Activated CD4-positive, alpha-beta T cell treated with anti-CD3 and anti-CD28 coated beads for 36 hours (primary cell): ENCODE measurements at regions not wholly inside any gene's neighbourhood (a gene's known extent, or its start where the extent isn't known, plus 50 kb on each side); places are given as distances from the start of the nearest gene placed in this dataset.

Source experiments
- ATAC-seq: fragments of 200-7000 bp; cut with Tn5 transposase; one replicate; pipeline ENCODE4 v1.10.0; 2021; ENCODE audit warnings: mild to moderate bottlenecking, moderate library complexity
- CTCF ChIA-PET: fragments of 350-600 bp; sonication (Branson Sonifier 250); formaldehyde crosslinking; loops from one replicate; lab custom pipeline; 2021; ENCODE audit warnings: antibody characterized with exemption; lab: Charles Lee
- POLR2A ChIA-PET: fragments of 350-600 bp; sonication (Branson Sonifier 250); formaldehyde crosslinking; loops from one replicate; lab custom pipeline; 2021; ENCODE audit warnings: antibody characterized with exemption, inconsistent platforms; lab: Charles Lee
- DNase-seq: peaks from one replicate; pipeline ENCODE4 v3.0.0-alpha.2; 2020
- H3K27ac Mint-ChIP-seq: one replicate; pipeline ENCODE4 v1.8.0; 2021; ENCODE audit warnings: mixed read lengths
- H3K27me3 Mint-ChIP-seq: one replicate; pipeline ENCODE4 v1.8.0; 2021; ENCODE audit warnings: mixed read lengths
- H3K36me3 Mint-ChIP-seq: one replicate; pipeline ENCODE4 v1.8.0; 2021; ENCODE audit warnings: low read depth, mixed read lengths
- H3K4me1 Mint-ChIP-seq: one replicate; pipeline ENCODE4 v1.8.0; 2021; ENCODE audit warnings: mixed read lengths
- H3K4me3 Mint-ChIP-seq: one replicate; pipeline ENCODE4 v1.8.0; 2021; ENCODE audit warnings: mild to moderate bottlenecking, moderate library complexity, mixed read lengths
- H3K9me3 Mint-ChIP-seq: one replicate; pipeline ENCODE4 v1.8.0; 2021; ENCODE audit warnings: low read depth, mixed read lengths
- intact Hi-C, 2 experiments: fragments of 100-400 bp; cut with DNase I in 1 of 2; cut with micrococcal nuclease in 1 of 2; formaldehyde crosslinking; loops; one replicate each; pipeline versions ENCODE4 v1.14.2 to v1.15.1; 2022 to 2024; cut with DNase I, micrococcal nuclease

- Mint-ChIP-seq H3K27me3 (no peaks in the 10 kb centered on the region), H3K4me1 (peaks cover 3% of the 10 kb centered on the region), H3K4me3 (no peak overlapping the region), H3K36me3 (no peaks in the 10 kb centered on the region), H3K9me3 (no peaks in the 10 kb centered on the region), H3K27ac (no peak overlapping the region)
- ATAC-seq (no peak), DNase-seq (no peak)
- intact Hi-C loops = no loop called here
- ChIA-PET POLR2A (no interaction called here), CTCF (no interaction called here)
These were observed 374.8 kb downstream of the NFIB start for GRCh38 chr9:13939134-13939533.

- DNase-seq (no peak), ATAC-seq (no peak)
- CTCF ChIA-PET = no interaction called here
- no peaks in the 10 kb centered on the region for H3K36me3 Mint-ChIP-seq
- H3K4me1 Mint-ChIP-seq = no peaks in the 10 kb centered on the region
- no peaks in the 10 kb centered on the region for H3K9me3 Mint-ChIP-seq
- H3K4me3 Mint-ChIP-seq = no peak overlapping the region
- POLR2A ChIA-PET = no interaction called here
- H3K27ac Mint-ChIP-seq = no peak overlapping the region
- intact Hi-C loops = no loop called here
- H3K27me3 Mint-ChIP-seq = no peaks in the 10 kb centered on the region
These were observed 379.5 kb downstream of the NFIB start for GRCh38 chr9:13934416-13934815.

- Mint-ChIP-seq H3K27me3 (no peaks in the 10 kb centered on the region), H3K4me3 (no peak overlapping the region), H3K27ac (no peak overlapping the region), H3K36me3 (no peaks in the 10 kb centered on the region), H3K4me1 (no peaks in the 10 kb centered on the region), H3K9me3 (no peaks in the 10 kb centered on the region)
- ChIA-PET CTCF (no interaction called here), POLR2A (no interaction called here)
- ATAC-seq = no peak
- DNase-seq = no peak
- intact Hi-C loops = no loop called here
These were observed 380.7 kb downstream of the NFIB start for GRCh38 chr9:13933268-13933656.

GRCh38 chr9:13932528-13933267 lies 381.2 kb downstream of the NFIB start:
- ATAC-seq = no peak
- H3K36me3 Mint-ChIP-seq = no peaks in the 10 kb centered on the region
- intact Hi-C loops = no loop called here

GRCh38 chr9:13929013-13929412 lies 384.9 kb downstream of the NFIB start:
- CTCF ChIA-PET = no interaction called here
- no peaks in the 10 kb centered on the region for H3K27me3 Mint-ChIP-seq
- H3K27ac Mint-ChIP-seq = no peak overlapping the region

More at GRCh38 chr9:13932528-13933267, 381.2 kb downstream of the NFIB start:
- Mint-ChIP-seq H3K27me3 (no peaks in the 10 kb centered on the region), H3K4me3 (no peak overlapping the region), H3K4me1 (no peaks in the 10 kb centered on the region), H3K9me3 (no peaks in the 10 kb centered on the region), H3K27ac (no peak overlapping the region)
- ChIA-PET POLR2A (no interaction called here), CTCF (no interaction called here)
- no peak for DNase-seq

GRCh38 chr9:13923381-13923780 lies 390.6 kb downstream of the NFIB start:
- DNase-seq (no peak), ATAC-seq (no peak)
- ChIA-PET CTCF (no interaction called here), POLR2A (no interaction called here)
- H3K4me3 Mint-ChIP-seq = no peak overlapping the region
- H3K36me3 Mint-ChIP-seq = no peaks in the 10 kb centered on the region
- no peak overlapping the region for H3K27ac Mint-ChIP-seq
- H3K9me3 Mint-ChIP-seq = peaks cover 9% of the 10 kb centered on the region
- intact Hi-C loops = no loop called here
- no peaks in the 10 kb centered on the region for H3K4me1 Mint-ChIP-seq
- H3K27me3 Mint-ChIP-seq = no peaks in the 10 kb centered on the region

More at GRCh38 chr9:13929013-13929412, 384.9 kb downstream of the NFIB start:
- no peak for DNase-seq
- no peak overlapping the region for H3K4me3 Mint-ChIP-seq
- POLR2A ChIA-PET = no interaction called here
- H3K4me1 Mint-ChIP-seq = no peaks in the 10 kb centered on the region
- no peak for ATAC-seq
- peaks cover 3% of the 10 kb centered on the region for H3K9me3 Mint-ChIP-seq
- no peaks in the 10 kb centered on the region for H3K36me3 Mint-ChIP-seq
- intact Hi-C loops = no loop called here

- DNase-seq (no peak), ATAC-seq (no peak)
- ChIA-PET POLR2A (no interaction called here), CTCF (no interaction called here)
- Mint-ChIP-seq H3K9me3 (peaks cover 11% of the 10 kb centered on the region), H3K4me3 (no peak overlapping the region), H3K27me3 (no peaks in the 10 kb centered on the region), H3K4me1 (no peaks in the 10 kb centered on the region), H3K27ac (no peak overlapping the region), H3K36me3 (no peaks in the 10 kb centered on the region)
- intact Hi-C loops = no loop called here
These were observed 393.4 kb downstream of the NFIB start for GRCh38 chr9:13920557-13920956.

GRCh38 chr9:13919401-13919800 lies 394.5 kb downstream of the NFIB start:
- no peaks in the 10 kb centered on the region for H3K4me1 Mint-ChIP-seq
- intact Hi-C loops = no loop called here
- DNase-seq = no peak
- no peak overlapping the region for H3K27ac Mint-ChIP-seq
- no peaks in the 10 kb centered on the region for H3K27me3 Mint-ChIP-seq
- no peak for ATAC-seq
- no peak overlapping the region for H3K4me3 Mint-ChIP-seq
- H3K36me3 Mint-ChIP-seq = no peaks in the 10 kb centered on the region
- H3K9me3 Mint-ChIP-seq = peaks cover 11% of the 10 kb centered on the region
- ChIA-PET CTCF (no interaction called here), POLR2A (no interaction called here)

GRCh38 chr9:13917534-13917933 lies 396.4 kb downstream of the NFIB start:
- POLR2A ChIA-PET = no interaction called here
- intact Hi-C loops = no loop called here
- Mint-ChIP-seq H3K4me1 (no peaks in the 10 kb centered on the region), H3K27ac (no peak overlapping the region), H3K27me3 (no peaks in the 10 kb centered on the region), H3K4me3 (no peak overlapping the region), H3K36me3 (no peaks in the 10 kb centered on the region), H3K9me3 (peaks cover 9% of the 10 kb centered on the region)
- CTCF ChIA-PET = no interaction called here
- no peak for ATAC-seq
- no peak for DNase-seq

GRCh38 chr9:13915591-13916301 lies 398.2 kb downstream of the NFIB start:
- ChIA-PET POLR2A (no interaction called here), CTCF (no interaction called here)
- H3K27me3 Mint-ChIP-seq = no peaks in the 10 kb centered on the region
- no peaks in the 10 kb centered on the region for H3K36me3 Mint-ChIP-seq
- DNase-seq (no peak), ATAC-seq (no peak)
- no peaks in the 10 kb centered on the region for H3K4me1 Mint-ChIP-seq
- no peak overlapping the region for H3K4me3 Mint-ChIP-seq
- intact Hi-C loops = no loop called here
- no peak overlapping the region for H3K27ac Mint-ChIP-seq
- peaks cover 9% of the 10 kb centered on the region for H3K9me3 Mint-ChIP-seq

- intact Hi-C loops = no loop called here
- CTCF ChIA-PET = no interaction called here
- no peaks in the 10 kb centered on the region for H3K27me3 Mint-ChIP-seq
These were observed 398.8 kb downstream of the NFIB start for GRCh38 chr9:13915131-13915530.

GRCh38 chr9:13911473-13911872 lies 402.5 kb downstream of the NFIB start:
- DNase-seq (no peak), ATAC-seq (no peak)
- ChIA-PET POLR2A (no interaction called here), CTCF (interaction anchor here (0.9 kb wide), 1 partner anchor 11 kb away, joined by 4 read pairs; no protein-coding TSS in a partner anchor)
- Mint-ChIP-seq H3K27ac (no peak overlapping the region), H3K36me3 (no peaks in the 10 kb centered on the region), H3K4me3 (no peak overlapping the region), H3K4me1 (no peaks in the 10 kb centered on the region), H3K9me3 (peaks cover 9% of the 10 kb centered on the region), H3K27me3 (no peaks in the 10 kb centered on the region)
- intact Hi-C loops = no loop called here

More at GRCh38 chr9:13915131-13915530, 398.8 kb downstream of the NFIB start:
- H3K4me1 Mint-ChIP-seq = no peaks in the 10 kb centered on the region
- no peaks in the 10 kb centered on the region for H3K36me3 Mint-ChIP-seq
- no peak for DNase-seq
- POLR2A ChIA-PET = no interaction called here
- no peak overlapping the region for H3K27ac Mint-ChIP-seq
- no peak overlapping the region for H3K4me3 Mint-ChIP-seq
- peaks cover 9% of the 10 kb centered on the region for H3K9me3 Mint-ChIP-seq
- ATAC-seq = no peak
